HepG2 (cell line): ENCODE measurements at regions not wholly inside any gene's neighbourhood (a gene's known extent, or its start where the extent isn't known, plus 50 kb on each side); places are given as distances from the start of the nearest gene placed in this dataset.

ENCODE experiments used
- ATAC-seq: fragments of 200-7000 bp; cut with Tn5 transposase; 3 replicates; pipeline ENCODE4 v1.9.1; 2020; ENCODE audit warnings: mild to moderate bottlenecking, moderate library complexity
- BruUV-seq: library from RNA; stranded (reverse); fragments of 400-500 nt; replicated peaks from 2 replicates; lab custom pipeline; 2021; lab: Mats Ljungman, UMichigan
- CTCF ChIA-PET: fragments of 300-600 bp; formaldehyde crosslinking; extraction: SDS; loops from one replicate; lab custom pipeline; 2021; ENCODE audit warnings: low total read pairs, inconsistent platforms, low intra/inter-chr PET ratio; lab: Yijun Ruan, JAX
- POLR2A ChIA-PET: fragments of 350-600 bp; sonication (Branson Sonifier 250); formaldehyde crosslinking; loops from one replicate; lab custom pipeline; 2020; ENCODE audit warnings: antibody characterized with exemption, inconsistent platforms; lab: Yijun Ruan, JAX
- DNase-seq: peaks from one replicate; pipeline ENCODE4 v3.0.0-alpha.2; 2015; ENCODE audit warnings: low spot score
- FAIRE-seq: peaks from 3 replicates; lab custom pipeline; 2011; peaks lifted over from hg19 to GRCh38; lab: Jason Lieb, UNC
- H2AFZ ChIP-seq: one replicate; pipeline ENCODE4 v1.6.1; 2011; ENCODE audit warnings: low read length, inconsistent platforms
- H3K27ac ChIP-seq: fragments of 300-600 bp; 3 replicates; pipeline ENCODE4 v1.8.0; 2011; ENCODE audit warnings: mixed run types, mild to moderate bottlenecking, mixed read lengths, low read length, inconsistent platforms; ENCODE audit not compliant: insufficient read depth; ENCODE audit errors: extremely low read length
- H3K27me3 ChIP-seq, 2 experiments: fragments of 200-600 bp in 1 of 2; 2 replicates in 1 of 2; 3 replicates in 1 of 2; pipeline versions ENCODE4 v1.6.0 to v1.8.0; 2011; ENCODE audit warnings: low read length in 2 of 2, mild to moderate bottlenecking in 2 of 2, moderate library complexity in 2 of 2, inconsistent platforms in 1 of 2; ENCODE audit not compliant: insufficient read depth in 2 of 2, control insufficient read depth in 1 of 2
- H3K36me3 ChIP-seq, 2 experiments: fragments of 200-600 bp in 1 of 2; replicated peaks in 1 of 2; 2 replicates in 1 of 2; 3 replicates in 1 of 2; pipeline versions ENCODE4 v1.5.1 to v1.8.0; 2011; ENCODE audit warnings: low read length in 2 of 2, inconsistent platforms in 1 of 2; ENCODE audit not compliant: insufficient read depth in 2 of 2, control insufficient read depth in 1 of 2
- H3K4me1 ChIP-seq: 2 replicates; pipeline ENCODE4 v1.5.1; 2012; ENCODE audit warnings: low read length, inconsistent platforms; ENCODE audit not compliant: insufficient read depth
- H3K4me2 ChIP-seq: 2 replicates; pipeline ENCODE4 v1.6.0; 2011; ENCODE audit warnings: low read depth, low read length, inconsistent platforms
- H3K4me3 ChIP-seq, 3 experiments: fragments of 200-600 bp in 1 of 3; sonication (generic), shearing (Covaris generic) in 1 of 3; replicated peaks in 1 of 3; 2 replicates each; pipeline ENCODE4 v1.5.1; 2011 to 2016; ENCODE audit warnings: low read length in 3 of 3, inconsistent platforms in 2 of 3, low read depth in 2 of 3, mild to moderate bottlenecking in 2 of 3, control low read depth in 1 of 3, mixed read lengths in 1 of 3; ENCODE audit not compliant: insufficient read depth in 1 of 3
- H3K79me2 ChIP-seq: one replicate; pipeline ENCODE4 v1.6.1; 2011; ENCODE audit warnings: low read length, inconsistent platforms; ENCODE audit not compliant: insufficient read depth
- H3K9ac ChIP-seq: 2 replicates; pipeline ENCODE4 v1.6.0; 2011; ENCODE audit warnings: mild to moderate bottlenecking, low read depth, low read length, inconsistent platforms; ENCODE audit not compliant: insufficient read depth
- H3K9me3 ChIP-seq: 2 replicates; pipeline ENCODE4 v1.5.1; 2012; ENCODE audit warnings: mild to moderate bottlenecking, low read length
- H4K20me1 ChIP-seq: 2 replicates; pipeline ENCODE4 v1.6.0; 2011; ENCODE audit warnings: inconsistent platforms, mild to moderate bottlenecking, low read length, moderate library complexity; ENCODE audit not compliant: insufficient read depth
- ATF7 ChIP-seq, 2 experiments: fragments of 450-650 bp in 1 of 2; sonication (generic) in 1 of 2; formaldehyde crosslinking in 1 of 2; IDR thresholded peaks; 2 replicates each; pipeline versions ENCODE4 v1.4.0 to v1.6.1; 2016 to 2020; ENCODE audit warnings: antibody characterized with exemption in 1 of 2, mild to moderate bottlenecking in 1 of 2, missing genetic modification reagents in 1 of 2
- IKZF1 ChIP-seq: fragments of 450-650 bp; IDR thresholded peaks from 2 replicates; pipeline ENCODE4 v1.7.1; 2016
- MYC ChIP-seq: sonication (generic); formaldehyde crosslinking; IDR thresholded peaks from 2 replicates; pipeline ENCODE4 v1.9.0; 2021; ENCODE audit warnings: missing genetic modification reagents, borderline replicate concordance
- NBN ChIP-seq: fragments of 450-650 bp; conservative IDR thresholded peaks from 2 replicates; pipeline ENCODE4 v1.6.1; 2017
- NFIB ChIP-seq: sonication (generic); formaldehyde crosslinking; IDR thresholded peaks from 2 replicates; pipeline ENCODE4 v1.9.0; 2021; ENCODE audit warnings: missing genetic modification reagents, mild to moderate bottlenecking, borderline replicate concordance
- PAF1 ChIP-seq: IDR thresholded peaks from 2 replicates; pipeline ENCODE4 v1.6.1; 2016; ENCODE audit warnings: missing genetic modification reagents, missing compliant biosample characterization
- ZFP82 ChIP-seq: sonication (generic); formaldehyde crosslinking; IDR thresholded peaks from 2 replicates; pipeline ENCODE4 v1.5.1; 2020; ENCODE audit warnings: mild to moderate bottlenecking, missing genetic modification reagents, borderline replicate concordance
- ZFYVE20 ChIP-seq: sonication (generic); formaldehyde crosslinking; IDR thresholded peaks from 2 replicates; pipeline ENCODE4 v1.8.0; 2023; ENCODE audit warnings: low read depth, mild to moderate bottlenecking, moderate library complexity, missing genetic modification reagents, borderline replicate concordance
- ZNF253 ChIP-seq: sonication (generic); formaldehyde crosslinking; IDR thresholded peaks from 2 replicates; pipeline ENCODE4 v1.8.0; 2022; ENCODE audit warnings: mild to moderate bottlenecking, missing genetic modification reagents, borderline replicate concordance
- ZNF3 ChIP-seq: IDR thresholded peaks from 2 replicates; pipeline ENCODE4 v1.7.0; 2017; ENCODE audit warnings: inconsistent platforms
- ZNF335 ChIP-seq: sonication (generic); formaldehyde crosslinking; IDR thresholded peaks from 2 replicates; pipeline ENCODE4 v1.4.0; 2020; ENCODE audit warnings: missing genetic modification reagents
- ZNF790 ChIP-seq: sonication (generic); formaldehyde crosslinking; IDR thresholded peaks from 2 replicates; pipeline ENCODE4 v1.8.0; 2022; ENCODE audit warnings: missing genetic modification reagents, mild to moderate bottlenecking, borderline replicate concordance
- WGBS: methylation state at CpG from one replicate; pipeline ENCODE4 v1.1.6; 2017; ENCODE audit warnings: low lambda C conversion rate; 5-methylcytosine and 5-hydroxymethylcytosine counted together
- in situ Hi-C: cut with HindIII; loops from 2 replicates; pipeline ENCODE4 v1.10.0; 2017; ENCODE audit warnings: low pct_unique_long_range_greater_than_20kb; ENCODE audit not compliant: extremely low pct_ligation_motif_present
- intact Hi-C: fragments of 100-400 bp; cut with micrococcal nuclease; formaldehyde crosslinking; loops from one replicate; pipeline ENCODE4 v1.10.0; 2022; ENCODE audit not compliant: unreplicated experiment
- TF ChIP-seq, protein P1 (sequence below): sonication (generic); formaldehyde crosslinking; IDR thresholded peaks from 2 replicates; pipeline ENCODE4 v1.5.1; 2020; ENCODE audit warnings: missing genetic modification reagents, mild to moderate bottlenecking, borderline replicate concordance
- TF ChIP-seq, protein P2 (sequence below): sonication (generic); formaldehyde crosslinking; IDR thresholded peaks from 2 replicates; pipeline ENCODE4 v1.4.0; 2020; ENCODE audit warnings: mild to moderate bottlenecking, missing genetic modification reagents, borderline replicate concordance
- TF ChIP-seq, protein P3 (sequence below): sonication (generic); formaldehyde crosslinking; conservative IDR thresholded peaks from 2 replicates; pipeline ENCODE4 v1.4.0; 2020; ENCODE audit warnings: missing genetic modification reagents

DNA sequence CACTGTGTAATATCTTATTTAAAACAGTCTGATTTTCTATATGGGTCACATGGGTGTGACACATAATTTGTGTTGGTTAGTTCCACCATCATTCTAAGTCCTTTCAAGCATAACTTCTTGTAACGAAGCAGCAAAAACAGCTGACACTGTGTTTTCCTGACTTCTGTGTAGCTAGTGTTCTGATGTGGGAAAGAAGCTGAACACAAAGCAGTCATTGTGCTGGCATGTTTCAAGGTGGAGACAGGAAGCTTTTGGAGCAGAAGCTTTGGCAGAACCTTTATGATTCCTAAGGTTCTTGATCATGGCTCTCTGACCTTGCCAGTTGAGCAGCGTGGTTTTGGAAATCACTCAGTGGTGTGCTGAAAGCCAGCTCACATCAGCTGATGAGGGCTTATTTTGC, 351.7 kb upstream of the MDGA2 start (continued):
- TF ChIP-seq, protein P1, sequence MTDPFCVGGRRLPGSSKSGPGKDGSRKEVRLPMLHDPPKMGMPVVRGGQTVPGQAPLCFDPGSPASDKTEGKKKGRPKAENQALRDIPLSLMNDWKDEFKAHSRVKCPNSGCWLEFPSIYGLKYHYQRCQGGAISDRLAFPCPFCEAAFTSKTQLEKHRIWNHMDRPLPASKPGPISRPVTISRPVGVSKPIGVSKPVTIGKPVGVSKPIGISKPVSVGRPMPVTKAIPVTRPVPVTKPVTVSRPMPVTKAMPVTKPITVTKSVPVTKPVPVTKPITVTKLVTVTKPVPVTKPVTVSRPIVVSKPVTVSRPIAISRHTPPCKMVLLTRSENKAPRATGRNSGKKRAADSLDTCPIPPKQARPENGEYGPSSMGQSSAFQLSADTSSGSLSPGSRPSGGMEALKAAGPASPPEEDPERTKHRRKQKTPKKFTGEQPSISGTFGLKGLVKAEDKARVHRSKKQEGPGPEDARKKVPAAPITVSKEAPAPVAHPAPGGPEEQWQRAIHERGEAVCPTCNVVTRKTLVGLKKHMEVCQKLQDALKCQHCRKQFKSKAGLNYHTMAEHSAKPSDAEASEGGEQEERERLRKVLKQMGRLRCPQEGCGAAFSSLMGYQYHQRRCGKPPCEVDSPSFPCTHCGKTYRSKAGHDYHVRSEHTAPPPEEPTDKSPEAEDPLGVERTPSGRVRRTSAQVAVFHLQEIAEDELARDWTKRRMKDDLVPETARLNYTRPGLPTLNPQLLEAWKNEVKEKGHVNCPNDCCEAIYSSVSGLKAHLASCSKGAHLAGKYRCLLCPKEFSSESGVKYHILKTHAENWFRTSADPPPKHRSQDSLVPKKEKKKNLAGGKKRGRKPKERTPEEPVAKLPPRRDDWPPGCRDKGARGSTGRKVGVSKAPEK (CRISPR knock-in tag): no peak
- TF ChIP-seq, all 625 proteins: peak for 2

DNA sequence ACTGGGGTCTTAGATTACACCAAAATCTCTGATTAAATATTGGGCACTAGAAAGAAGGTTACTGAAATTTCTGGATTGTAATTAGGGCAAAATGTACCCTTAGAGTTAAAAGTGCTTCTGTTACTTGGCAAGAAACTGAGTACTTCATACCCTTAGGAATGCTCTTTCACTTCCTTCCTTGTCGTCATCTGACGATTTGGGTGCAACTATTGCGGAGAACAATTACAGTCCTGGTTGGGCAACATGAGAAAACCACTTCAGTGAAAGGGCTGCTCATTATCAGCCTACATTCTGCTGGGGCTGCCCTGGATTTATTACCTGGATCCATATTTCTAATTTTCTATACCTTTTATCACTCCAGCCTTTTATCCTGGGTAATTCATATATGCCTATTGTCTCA, 348.5 kb upstream of the MDGA2 start:
- DNase-seq (no peak), FAIRE-seq (no peak), ATAC-seq (no peak)
- H3K4me3 ChIP-seq: no peak overlapping the region
- H2AFZ ChIP-seq: no peak overlapping the region
- CTCF ChIA-PET: no interaction called here
- POLR2A ChIA-PET: no interaction called here
- no peaks in the 10 kb centered on the region for H3K79me2 ChIP-seq
- no peaks in the 10 kb centered on the region for H3K4me1 ChIP-seq
- no peak overlapping the region for H3K4me2 ChIP-seq
- no peaks in the 10 kb centered on the region for H3K36me3 ChIP-seq
- WGBS: 16% methylated on average over 3 of the region's 3 CpGs
- H3K27me3 ChIP-seq: no peaks in the 10 kb centered on the region
- no peaks in the 10 kb centered on the region for H4K20me1 ChIP-seq
- H3K9ac ChIP-seq: no peak overlapping the region
- no TSS peak for BruUV-seq
- no peak overlapping the region for H3K27ac ChIP-seq
- in situ Hi-C loops: no loop called here
- TF ChIP-seq ZNF253 (CRISPR knock-in tag): no peak
- no peak for TF ChIP-seq ZNF335
- no peak for TF ChIP-seq ZNF3 (CRISPR knock-in tag)
- no peak for TF ChIP-seq NBN
- no peak for TF ChIP-seq PAF1 (CRISPR knock-in tag)
- TF ChIP-seq ZFP82 (CRISPR knock-in tag): no peak
- TF ChIP-seq ZFYVE20 (CRISPR knock-in tag): no peak
- TF ChIP-seq, protein P2, sequence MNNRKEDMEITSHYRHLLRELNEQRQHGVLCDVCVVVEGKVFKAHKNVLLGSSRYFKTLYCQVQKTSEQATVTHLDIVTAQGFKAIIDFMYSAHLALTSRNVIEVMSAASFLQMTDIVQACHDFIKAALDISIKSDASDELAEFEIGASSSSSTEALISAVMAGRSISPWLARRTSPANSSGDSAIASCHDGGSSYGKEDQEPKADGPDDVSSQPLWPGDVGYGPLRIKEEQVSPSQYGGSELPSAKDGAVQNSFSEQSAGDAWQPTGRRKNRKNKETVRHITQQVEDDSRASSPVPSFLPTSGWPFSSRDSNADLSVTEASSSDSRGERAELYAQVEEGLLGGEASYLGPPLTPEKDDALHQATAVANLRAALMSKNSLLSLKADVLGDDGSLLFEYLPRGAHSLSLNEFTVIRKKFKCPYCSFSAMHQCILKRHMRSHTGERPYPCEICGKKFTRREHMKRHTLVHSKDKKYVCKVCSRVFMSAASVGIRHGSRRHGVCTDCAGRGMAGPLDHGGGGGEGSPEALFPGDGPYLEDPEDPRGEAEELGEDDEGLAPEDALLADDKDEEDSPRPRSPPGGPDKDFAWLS (CRISPR knock-in tag): no peak
- no peak for TF ChIP-seq ZNF790 (CRISPR knock-in tag)
- TF ChIP-seq, protein P3, sequence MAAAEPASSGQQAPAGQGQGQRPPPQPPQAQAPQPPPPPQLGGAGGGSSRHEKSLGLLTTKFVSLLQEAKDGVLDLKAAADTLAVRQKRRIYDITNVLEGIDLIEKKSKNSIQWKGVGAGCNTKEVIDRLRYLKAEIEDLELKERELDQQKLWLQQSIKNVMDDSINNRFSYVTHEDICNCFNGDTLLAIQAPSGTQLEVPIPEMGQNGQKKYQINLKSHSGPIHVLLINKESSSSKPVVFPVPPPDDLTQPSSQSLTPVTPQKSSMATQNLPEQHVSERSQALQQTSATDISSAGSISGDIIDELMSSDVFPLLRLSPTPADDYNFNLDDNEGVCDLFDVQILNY (CRISPR knock-in tag): no peak
- no peak for TF ChIP-seq IKZF1
- TF ChIP-seq ATF7 (IDR thresholded peaks at IDR 0.05): no peak
- TF ChIP-seq ATF7 (CRISPR knock-in tag; IDR thresholded peaks at IDR 0.05): no peak
- TF ChIP-seq MYC (CRISPR knock-in tag): no peak
- TF ChIP-seq NFIB (CRISPR knock-in tag): no peak
- peaks cover 38% of the 10 kb centered on the region for H3K9me3 ChIP-seq
- intact Hi-C loops: no loop called here
